Vagina (tissue), 2 donors: ENCODE measurements at regions not wholly inside any gene's neighbourhood (a gene's known extent, or its start where the extent isn't known, plus 50 kb on each side); places are given as distances from the start of the nearest gene placed in this dataset.

ENCODE experiments used
- CTCF ChIP-seq, 3 experiments: fragments of 450-650 bp in 2 of 3; fragments of 200-600 bp in 1 of 3; sonication (generic) in 1 of 3; IDR thresholded peaks; one replicate each; pipeline ENCODE4 v1.5.1; 2017 to 2019; ENCODE audit warnings: antibody characterized with exemption in 3 of 3, mild to moderate bottlenecking in 2 of 3, moderate library complexity in 2 of 3
- POLR2AphosphoS5 ChIP-seq, 2 donors: sonication (generic); formaldehyde crosslinking; IDR thresholded peaks; one replicate each; pipeline ENCODE4 v1.9.0; 2017; ENCODE audit warnings: antibody characterized with exemption in 2 of 2, mild to moderate bottlenecking in 2 of 2, low read depth in 1 of 2; ENCODE audit not compliant: insufficient read depth in 1 of 2

GRCh38 chr6:11378639-11379038 lies 146.2 kb upstream of the NEDD9 start:
- no peak for TF ChIP-seq CTCF (IDR thresholded peaks at IDR 0.05)
- no peak for TF ChIP-seq POLR2AphosphoS5 (IDR thresholded peaks at IDR 0.05; ENCODE audit: insufficient read depth in 1 of 2, low read depth in 1 of 2)
